SK-N-SH (cell line): ENCODE measurements at regions not wholly inside any gene's neighbourhood (a gene's known extent, or its start where the extent isn't known, plus 50 kb on each side); places are given as distances from the start of the nearest gene placed in this dataset.
A peak's percentile ranks its signal among the peaks of the same experiment; 100 is the strongest.

Source experiments
- CTCF ChIA-PET: fragments of 300-600, 350-600 bp; formaldehyde crosslinking; extraction: SDS; loops from one replicate; lab custom pipeline; 2021; lab: Yijun Ruan, JAX
- POLR2A ChIA-PET: fragments of 350-600 bp; sonication (Branson Sonifier 250); formaldehyde crosslinking; extraction: SDS; loops from one replicate; lab custom pipeline; 2020; ENCODE audit warnings: antibody characterized with exemption, inconsistent platforms; lab: Yijun Ruan, JAX
- DNase-seq: peaks from one replicate; pipeline ENCODE4 v3.0.0; 2012
- H2AFZ ChIP-seq: fragments of 200-600 bp; sonication (generic); 2 replicates; pipeline ENCODE4 v1.8.1; 2016; ENCODE audit warnings: antibody characterized with exemption, mild to moderate bottlenecking, low read depth
- H3F3A ChIP-seq: fragments of 200-600 bp; sonication (generic); replicated peaks from 2 replicates; pipeline ENCODE3; 2016; ENCODE audit warnings: antibody characterized with exemption, mild to moderate bottlenecking; ENCODE audit not compliant: insufficient read depth
- H3K27ac ChIP-seq, 2 experiments: fragments of 200-500 bp in 1 of 2; fragments of 200-600 bp in 1 of 2; sonication (Bioruptor generic) in 1 of 2; sonication (generic), shearing (Covaris generic) in 1 of 2; 2 replicates each; pipeline versions ENCODE4 v1.5.1 to v1.6.1; 2014 to 2016; ENCODE audit warnings: low read depth in 2 of 2, inconsistent platforms in 1 of 2, low read length in 1 of 2, mild to moderate bottlenecking in 1 of 2, mixed read lengths in 1 of 2
- H3K27me3 ChIP-seq: fragments of 200-600 bp; sonication (generic), shearing (Covaris generic); 2 replicates; pipeline ENCODE4 v1.6.1; 2016; ENCODE audit warnings: mixed run types; ENCODE audit not compliant: insufficient read depth
- H3K36me3 ChIP-seq, 2 experiments: fragments of 200-500 bp in 1 of 2; fragments of 200-600 bp in 1 of 2; sonication (Bioruptor generic) in 1 of 2; sonication (generic) in 1 of 2; replicated peaks in 1 of 2; 2 replicates each; pipeline versions ENCODE3 to v1.5.1; 2014 to 2016; ENCODE audit warnings: low read length in 1 of 2, mild to moderate bottlenecking in 1 of 2; ENCODE audit not compliant: insufficient read depth in 2 of 2, control insufficient read depth in 1 of 2
- H3K4me1 ChIP-seq, 2 experiments: fragments of 200-500 bp in 1 of 2; fragments of 200-600 bp in 1 of 2; sonication (Bioruptor generic) in 1 of 2; sonication (generic), shearing (Covaris generic) in 1 of 2; 2 replicates each; pipeline versions ENCODE4 v1.5.1 to v1.6.1; 2014 to 2016; ENCODE audit warnings: low read depth in 1 of 2, low read length in 1 of 2, mixed run types in 1 of 2; ENCODE audit not compliant: insufficient read depth in 2 of 2, control insufficient read depth in 1 of 2
- H3K4me2 ChIP-seq: fragments of 200-600 bp; sonication (generic), shearing (Covaris generic); 2 replicates; pipeline ENCODE4 v1.6.1; 2017; ENCODE audit warnings: mixed run types
- H3K4me3 ChIP-seq, 2 experiments: fragments of 200-500 bp in 1 of 2; fragments of 200-600 bp in 1 of 2; sonication (Bioruptor generic) in 1 of 2; sonication (generic), shearing (Covaris generic) in 1 of 2; 2 replicates each; pipeline versions ENCODE4 v1.5.1 to v1.8.1; 2014 to 2016; ENCODE audit warnings: low read depth in 2 of 2, inconsistent platforms in 1 of 2, low read length in 1 of 2, mild to moderate bottlenecking in 1 of 2, mixed read lengths in 1 of 2, moderate library complexity in 1 of 2
- H3K79me2 ChIP-seq: fragments of 200-600 bp; sonication (generic); 2 replicates; pipeline ENCODE4 v1.8.1; 2017; ENCODE audit warnings: mild to moderate bottlenecking; ENCODE audit not compliant: insufficient read depth
- H3K9ac ChIP-seq: fragments of 200-600 bp; sonication (generic); 2 replicates; pipeline ENCODE4 v1.6.1; 2017; ENCODE audit warnings: mixed run types
- H3K9me2 ChIP-seq: fragments of 200-600 bp; sonication (generic); 2 replicates; pipeline ENCODE4 v1.6.1; 2017; ENCODE audit warnings: mixed run types
- H3K9me3 ChIP-seq: fragments of 200-600 bp; sonication (generic); 2 replicates; pipeline ENCODE4 v1.6.1; 2017; ENCODE audit warnings: mixed run types, mild to moderate bottlenecking, moderate library complexity
- H4K20me1 ChIP-seq: fragments of 200-600 bp; sonication (generic); 2 replicates; pipeline ENCODE4 v1.6.1; 2017; ENCODE audit warnings: mild to moderate bottlenecking, mixed run types; ENCODE audit not compliant: insufficient read depth
- CTCF ChIP-seq: fragments of 200-600 bp; sonication (generic); IDR thresholded peaks from 2 replicates; pipeline ENCODE4 v1.6.1; 2017; ENCODE audit warnings: antibody characterized with exemption, mild to moderate bottlenecking, moderate library complexity
- ELF1 ChIP-seq: IDR thresholded peaks from 2 replicates; pipeline ENCODE4 v1.4.0; 2012
- EP300 ChIP-seq, 2 experiments: IDR thresholded peaks; 2 replicates each; pipeline versions ENCODE4 v1.4.0 to v1.6.1; 2012; ENCODE audit warnings: borderline replicate concordance in 1 of 2, low read depth in 1 of 2, low read length in 1 of 2
- FOXJ3 ChIP-seq: sonication (generic); formaldehyde crosslinking; IDR thresholded peaks from 2 replicates; pipeline ENCODE4 v1.5.1; 2020; ENCODE audit warnings: mild to moderate bottlenecking, missing genetic modification reagents
- FOXM1 ChIP-seq: IDR thresholded peaks from 2 replicates; pipeline ENCODE4 v1.4.0; 2012; ENCODE audit warnings: low read depth, mild to moderate bottlenecking
- GATA2 ChIP-seq: sonication (generic); formaldehyde crosslinking; IDR thresholded peaks from 2 replicates; pipeline ENCODE4 v1.5.0; 2020; ENCODE audit warnings: mild to moderate bottlenecking, missing genetic modification reagents
- JUND ChIP-seq: IDR thresholded peaks from 2 replicates; pipeline ENCODE4 v1.4.0; 2012
- MEF2A ChIP-seq: IDR thresholded peaks from 2 replicates; pipeline ENCODE4 v1.4.0; 2012; ENCODE audit warnings: low read depth, borderline replicate concordance
- RAD21 ChIP-seq: IDR thresholded peaks from 2 replicates; pipeline ENCODE4 v1.6.1; 2012; ENCODE audit warnings: mild to moderate bottlenecking, low read length
- REST ChIP-seq: IDR thresholded peaks from 2 replicates; pipeline ENCODE4 v1.6.1; 2012; ENCODE audit warnings: mild to moderate bottlenecking, low read depth, low read length, moderate library complexity
- SMC3 ChIP-seq: IDR thresholded peaks from 2 replicates; pipeline ENCODE4 v1.6.1; 2012; ENCODE audit warnings: low read depth, low read length, improper control_type of control experiment
- TEAD4 ChIP-seq: IDR thresholded peaks from 2 replicates; pipeline ENCODE4 v1.4.0; 2012; ENCODE audit warnings: mild to moderate bottlenecking, borderline replicate concordance; ENCODE audit not compliant: insufficient read depth
- USF1 ChIP-seq: IDR thresholded peaks from 2 replicates; pipeline ENCODE4 v1.4.0; 2012; ENCODE audit warnings: low read depth, borderline replicate concordance
- WGBS: methylation state at CpG from one replicate; pipeline ENCODE4 v1.1.6; 2017; ENCODE audit warnings: low lambda C conversion rate; 5-methylcytosine and 5-hydroxymethylcytosine counted together

- no peaks in the 10 kb centered on the region for H3K9me2 ChIP-seq
- no peak overlapping the region for H3K4me2 ChIP-seq
- POLR2A ChIA-PET, result no interaction called here
- 96% methylated on average over 2 of the region's 2 CpGs for WGBS
- H3K9ac ChIP-seq, result no peak overlapping the region
- H3K27ac ChIP-seq, result no peak overlapping the region
- H3K79me2 ChIP-seq, result no peaks in the 10 kb centered on the region
- no peaks in the 10 kb centered on the region for H3K4me1 ChIP-seq
- H3K9me3 ChIP-seq, result no peaks in the 10 kb centered on the region
- TF ChIP-seq TEAD4 (no peak), FOXJ3 (CRISPR knock-in tag) (no peak), CTCF (no peak), ELF1 (no peak), USF1 (no peak), SMC3 (no peak), RAD21 (no peak), JUND (no peak), EP300 (IDR thresholded peaks at IDR 0.05; ENCODE audit: borderline replicate concordance in 1 of 2, low read depth in 1 of 2, low read length in 1 of 2) (no peak), MEF2A (no peak)
- 0 out of 2 replicates have a peak overlapping the region, but pooled peaks have one; percentile 11 for H2AFZ ChIP-seq
- no peaks in the 10 kb centered on the region for H4K20me1 ChIP-seq
- H3K36me3 ChIP-seq, result no peaks in the 10 kb centered on the region
- no peaks in the 10 kb centered on the region for H3F3A ChIP-seq
- H3K27me3 ChIP-seq, result no peaks in the 10 kb centered on the region
- CTCF ChIA-PET, result no interaction called here
- no peak for DNase-seq
- no peak overlapping the region for H3K4me3 ChIP-seq
Observed at GRCh38 chr13:34214686-34215085, 396.7 kb downstream of the RFC3 start.

GRCh38 chr13:34216256-34216655 is 398.3 kb downstream of the RFC3 start:
- H3K9ac ChIP-seq, result no peak overlapping the region
- no peak overlapping the region for H3K4me2 ChIP-seq
- no peaks in the 10 kb centered on the region for H3K9me3 ChIP-seq
- ChIA-PET CTCF (no interaction called here), POLR2A (no interaction called here)
- no peaks in the 10 kb centered on the region for H3K4me1 ChIP-seq
- H4K20me1 ChIP-seq, result no peaks in the 10 kb centered on the region
- H2AFZ ChIP-seq, result no peak overlapping the region
- H3K9me2 ChIP-seq, result no peaks in the 10 kb centered on the region
- no peak overlapping the region for H3K27ac ChIP-seq
- no peaks in the 10 kb centered on the region for H3K36me3 ChIP-seq
- WGBS, result 91% methylated on average over 4 of the region's 4 CpGs
- TF ChIP-seq GATA2 (CRISPR knock-in tag) (no peak), REST (no peak), FOXM1 (no peak)
- no peaks in the 10 kb centered on the region for H3F3A ChIP-seq
- H3K79me2 ChIP-seq, result no peaks in the 10 kb centered on the region
- H3K27me3 ChIP-seq, result no peaks in the 10 kb centered on the region
- no peak overlapping the region for H3K4me3 ChIP-seq
- no peak for DNase-seq
